Stimulated activated CD8-positive, alpha-beta memory T cell treated with anti-CD3 and anti-CD28 coated beads, Interleukin-15, amount 100 ng/mL, for 24 hours (primary cell): ENCODE measurements at regions not wholly inside any gene's neighbourhood (a gene's known extent, or its start where the extent isn't known, plus 50 kb on each side); places are given as distances from the start of the nearest gene placed in this dataset.
"Not testable (repeated sequence)": the region's sequence is repeated elsewhere in the genome, so short reads cannot be mapped to it uniquely, and the experiment has no call there.

Experiments used
- DNase-seq: peaks from one replicate; pipeline ENCODE4 v3.0.0-alpha.2; 2020; ENCODE audit warnings: low read depth

GRCh38 chr21:28174701-28175100 lies 818.0 kb downstream of the LTN1 start:
- DNase-seq: no peak

- DNase-seq: no peak
Measured at GRCh38 chr21:28174006-28174405, 818.7 kb downstream of the LTN1 start.

DNA sequence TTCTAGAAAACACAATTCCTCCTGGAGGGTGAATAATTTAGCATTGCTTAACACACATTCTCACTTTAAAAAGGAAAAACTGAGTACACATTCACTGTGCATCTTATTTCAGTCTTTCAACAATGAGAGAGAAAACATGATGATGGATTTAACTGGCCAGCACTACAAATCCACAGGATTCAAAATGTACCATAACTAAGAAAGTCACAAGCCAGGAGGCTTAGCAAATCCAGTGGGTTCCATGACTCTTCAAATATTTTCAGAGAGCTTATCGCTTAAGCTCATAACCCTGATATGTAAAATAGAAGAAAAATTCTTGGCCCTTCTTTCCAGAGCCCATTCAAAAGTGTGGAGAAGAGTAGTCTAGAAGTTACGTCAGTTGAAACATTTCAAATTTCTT lies 820.3 kb downstream of the LTN1 start:
- no peak for DNase-seq

GRCh38 chr21:28167366-28167765 lies 825.3 kb downstream of the LTN1 start:
- DNase-seq: no peak

- not testable (repeated sequence) for DNase-seq
Measured at GRCh38 chr21:28164519-28164918, 828.2 kb downstream of the LTN1 start.

GRCh38 chr21:28162052-28162451 lies 830.6 kb downstream of the LTN1 start:
- not testable (repeated sequence) for DNase-seq

DNA sequence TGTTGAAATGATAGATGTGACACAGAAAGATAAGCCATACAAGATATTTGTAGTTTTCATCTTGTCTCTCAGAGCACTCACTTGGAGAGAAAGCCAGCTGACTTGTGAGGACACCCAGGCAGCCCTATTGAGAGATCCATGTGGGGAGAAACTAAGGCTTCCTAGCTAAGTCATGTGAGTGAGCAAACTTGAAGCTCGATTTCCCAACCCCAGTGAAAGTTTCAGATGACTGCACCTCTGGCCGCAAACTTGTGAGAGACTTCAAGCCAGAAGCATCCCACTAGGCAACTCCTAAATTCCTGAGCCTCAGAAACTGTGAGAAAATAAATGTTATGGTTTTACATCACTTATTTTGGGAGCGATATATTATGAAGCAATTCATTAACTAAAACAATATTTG lies 832.3 kb downstream of the LTN1 start:
- no peak for DNase-seq

GRCh38 chr21:28159396-28159795 lies 833.3 kb downstream of the LTN1 start:
- DNase-seq: no peak

DNA sequence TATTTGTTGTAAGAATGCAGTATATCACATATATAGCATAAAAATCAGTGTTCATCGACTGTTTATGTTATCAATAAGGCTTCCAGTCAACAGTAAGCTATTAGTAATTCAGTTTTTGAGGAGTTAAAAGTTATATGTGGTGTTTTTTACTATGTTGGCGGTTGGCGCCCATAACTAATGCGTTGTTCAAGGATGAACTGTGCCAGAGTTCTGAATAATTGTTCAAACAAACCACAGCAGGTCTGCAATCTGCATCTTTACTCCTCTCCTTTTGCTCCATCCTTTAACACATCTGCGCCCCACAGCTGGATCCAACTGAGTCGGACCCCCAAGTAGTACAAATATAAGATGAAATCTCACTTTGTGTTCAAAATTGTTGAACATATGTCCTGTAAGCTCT lies 836.1 kb downstream of the LTN1 start:
- no peak for DNase-seq

GRCh38 chr21:28154121-28154520 lies 838.6 kb downstream of the LTN1 start:
- no peak for DNase-seq

DNA sequence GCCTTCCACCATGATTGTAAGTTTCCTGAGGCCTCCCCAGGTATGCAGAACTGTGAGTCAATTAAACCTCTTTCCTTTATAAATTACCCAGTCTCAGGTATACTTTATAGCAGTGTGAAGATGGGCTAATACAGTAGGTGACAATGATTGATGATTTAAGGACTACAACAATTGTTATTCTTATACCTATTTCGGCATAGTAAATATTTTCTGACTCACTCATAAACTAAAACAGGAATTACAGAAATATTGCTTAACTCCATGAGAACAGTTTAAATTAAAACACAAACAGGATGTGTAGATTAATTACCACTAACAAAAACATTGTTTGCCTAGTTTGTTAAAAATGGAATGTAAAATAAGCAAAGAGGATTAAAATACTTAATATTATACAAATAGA lies 839.9 kb downstream of the LTN1 start:
- DNase-seq: no peak

GRCh38 chr21:28151758-28152157 lies 840.9 kb downstream of the LTN1 start:
- DNase-seq: no peak

DNA sequence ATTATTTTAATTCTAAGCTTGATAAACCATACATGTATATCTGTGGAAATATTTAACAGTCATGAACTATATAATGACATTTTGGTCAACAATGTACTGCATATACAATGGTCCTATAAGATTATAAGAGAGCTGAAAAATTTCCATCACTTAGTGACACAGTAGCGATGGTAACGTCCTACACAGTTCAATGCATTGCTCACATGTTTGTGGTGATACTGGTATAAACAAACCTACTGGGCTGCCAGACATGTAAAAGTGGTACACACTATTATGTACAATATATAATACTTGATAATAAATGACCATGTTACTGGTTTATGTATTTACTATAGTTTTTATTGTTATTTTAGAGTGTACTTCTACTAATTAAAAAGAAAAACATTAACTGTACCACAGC lies 841.9 kb downstream of the LTN1 start:
- DNase-seq: no peak

DNA sequence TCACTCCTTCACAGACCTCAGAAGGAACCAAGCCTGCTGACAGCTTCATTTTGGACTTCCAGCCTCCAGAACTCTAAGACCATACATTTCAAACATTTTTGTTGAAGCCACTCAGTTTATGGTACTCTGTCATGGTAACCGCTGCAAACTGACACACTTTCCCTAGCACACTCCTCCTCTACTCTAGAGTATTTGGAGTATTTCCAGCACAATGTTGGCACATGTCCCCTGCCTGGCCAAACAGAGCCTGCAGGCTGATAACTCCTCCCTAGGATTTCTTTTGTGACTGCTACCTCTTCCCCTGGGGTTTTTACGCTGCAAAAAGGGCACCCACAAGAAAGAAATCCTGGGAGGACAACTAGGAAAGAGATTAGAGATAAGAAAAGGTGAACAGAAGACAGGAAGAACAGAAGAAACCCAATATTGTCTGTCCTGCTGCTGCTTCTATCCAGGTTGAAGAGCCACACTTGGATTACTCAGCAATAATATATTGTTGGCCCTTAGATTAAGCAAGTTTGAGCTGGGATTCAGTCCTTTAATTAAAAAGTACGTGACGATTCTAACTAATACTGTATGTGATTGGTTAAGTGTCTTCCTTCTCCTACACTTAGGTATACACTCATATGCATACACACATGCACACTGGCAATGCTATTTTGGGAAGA lies 844.1 kb downstream of the LTN1 start:
- no peak for DNase-seq

- DNase-seq: no peak
Measured at GRCh38 chr21:28144653-28145052, 848.0 kb downstream of the LTN1 start.

DNA sequence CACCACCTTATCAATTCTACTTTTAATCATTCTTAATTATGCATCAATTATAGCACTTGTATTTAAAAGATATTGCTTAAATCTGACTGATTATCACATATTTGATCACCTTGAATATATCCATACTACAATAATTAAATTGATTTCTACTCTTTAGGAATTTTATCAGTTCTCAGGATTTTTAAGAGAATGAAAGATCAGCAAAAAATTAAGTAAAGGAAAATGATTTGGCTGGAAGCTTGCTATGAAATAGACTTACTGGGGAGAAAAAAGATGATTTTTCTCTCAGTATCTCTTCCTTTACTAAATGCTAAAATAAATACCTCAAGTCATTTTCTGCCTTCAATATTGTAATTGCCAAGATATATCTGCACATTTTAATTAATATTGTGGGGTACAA lies 848.6 kb downstream of the LTN1 start:
- no peak for DNase-seq

- DNase-seq: no peak
Measured at GRCh38 chr21:28142697-28143096, 850.0 kb downstream of the LTN1 start.

GRCh38 chr21:28138272-28138671 lies 854.4 kb downstream of the LTN1 start:
- no peak for DNase-seq

- DNase-seq: no peak
Measured at GRCh38 chr21:28136656-28137255, 855.9 kb downstream of the LTN1 start.

DNA sequence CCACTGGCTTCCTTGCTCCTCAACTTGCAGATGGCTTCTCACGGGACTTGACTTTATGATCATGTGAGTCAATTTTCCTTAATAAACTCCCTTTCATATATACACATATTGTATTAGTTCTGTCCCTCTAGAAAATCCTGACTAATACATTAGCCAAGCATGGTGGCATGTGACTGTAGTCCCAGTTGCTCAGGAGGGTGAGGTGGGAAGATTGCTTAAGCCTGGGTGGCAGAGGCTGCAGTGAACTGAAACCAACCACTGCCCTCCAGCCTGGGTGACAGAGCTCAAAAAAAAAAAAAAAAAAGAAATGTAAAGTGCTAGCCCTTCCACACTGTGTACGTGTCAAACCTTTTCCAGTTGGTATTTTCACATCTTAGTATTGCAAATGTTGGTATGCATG lies 857.0 kb downstream of the LTN1 start:
- DNase-seq: no peak

DNA sequence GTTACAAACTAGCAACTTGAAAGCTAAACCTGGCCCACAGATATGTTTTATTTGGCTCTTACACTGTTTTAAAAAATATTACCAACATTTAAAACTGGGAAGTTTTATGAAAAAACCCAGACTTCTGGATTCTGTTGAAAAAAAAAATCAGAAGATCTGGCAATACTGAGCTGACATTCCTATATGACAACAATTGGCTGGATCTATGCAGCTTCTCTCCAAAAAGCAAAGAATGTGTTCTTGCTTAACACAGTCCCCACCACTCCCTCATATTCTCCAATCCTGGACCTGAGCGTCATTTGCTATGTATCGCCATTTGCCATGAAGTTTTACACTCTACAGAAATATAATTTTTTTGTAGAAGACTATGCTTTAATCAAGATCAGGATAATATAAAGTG lies 859.6 kb downstream of the LTN1 start:
- no peak for DNase-seq

- no peak for DNase-seq
Measured at GRCh38 chr21:28132713-28133112, 860.0 kb downstream of the LTN1 start.

- DNase-seq: no peak
Measured at GRCh38 chr21:28127175-28127785, 865.4 kb downstream of the LTN1 start.
